ENCODE measurements at regions not wholly inside any gene's neighbourhood (a gene's known extent, or its start where the extent isn't known, plus 50 kb on each side); places are given as distances from the start of the nearest gene placed in this dataset.

DNA sequence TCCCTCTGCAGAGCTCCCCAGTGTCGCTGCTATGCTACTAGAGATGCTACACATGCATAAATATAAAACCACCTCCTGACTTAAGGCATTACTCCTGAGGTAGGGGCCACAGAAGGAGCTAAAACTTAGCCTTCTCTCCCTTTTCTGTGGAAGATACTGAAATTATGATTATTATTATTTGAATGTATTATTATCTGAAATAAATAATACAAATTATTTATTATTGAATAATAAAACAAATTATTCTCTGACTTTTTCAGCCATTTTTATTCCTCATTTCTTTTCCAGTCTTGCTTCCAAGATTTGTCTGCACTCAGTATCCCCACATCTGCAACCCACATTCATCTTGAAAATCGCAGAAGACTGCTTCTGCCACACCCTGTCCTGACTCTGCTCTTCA is 414.9 kb upstream of the ACO1 start:
- TF ChIP-seq, protein P1, sequence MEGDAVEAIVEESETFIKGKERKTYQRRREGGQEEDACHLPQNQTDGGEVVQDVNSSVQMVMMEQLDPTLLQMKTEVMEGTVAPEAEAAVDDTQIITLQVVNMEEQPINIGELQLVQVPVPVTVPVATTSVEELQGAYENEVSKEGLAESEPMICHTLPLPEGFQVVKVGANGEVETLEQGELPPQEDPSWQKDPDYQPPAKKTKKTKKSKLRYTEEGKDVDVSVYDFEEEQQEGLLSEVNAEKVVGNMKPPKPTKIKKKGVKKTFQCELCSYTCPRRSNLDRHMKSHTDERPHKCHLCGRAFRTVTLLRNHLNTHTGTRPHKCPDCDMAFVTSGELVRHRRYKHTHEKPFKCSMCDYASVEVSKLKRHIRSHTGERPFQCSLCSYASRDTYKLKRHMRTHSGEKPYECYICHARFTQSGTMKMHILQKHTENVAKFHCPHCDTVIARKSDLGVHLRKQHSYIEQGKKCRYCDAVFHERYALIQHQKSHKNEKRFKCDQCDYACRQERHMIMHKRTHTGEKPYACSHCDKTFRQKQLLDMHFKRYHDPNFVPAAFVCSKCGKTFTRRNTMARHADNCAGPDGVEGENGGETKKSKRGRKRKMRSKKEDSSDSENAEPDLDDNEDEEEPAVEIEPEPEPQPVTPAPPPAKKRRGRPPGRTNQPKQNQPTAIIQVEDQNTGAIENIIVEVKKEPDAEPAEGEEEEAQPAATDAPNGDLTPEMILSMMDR (conservative IDR thresholded peaks at IDR 0.05; ENCODE audit: low read length): no peak
- TF ChIP-seq EZH2phosphoT487 (IDR thresholded peaks at IDR 0.05; ENCODE audit: borderline replicate concordance): no peak

Data from Loucy (cell line).